Activated CD4-positive, CD25-positive, alpha-beta regulatory T cell (primary cell): ENCODE measurements at regions not wholly inside any gene's neighbourhood (a gene's known extent, or its start where the extent isn't known, plus 50 kb on each side); places are given as distances from the start of the nearest gene placed in this dataset.

ENCODE experiments used
- DNase-seq, 4 experiments: peaks; one replicate each; lab custom pipeline; 2025; lab: John Stamatoyannopoulos, UW

DNA sequence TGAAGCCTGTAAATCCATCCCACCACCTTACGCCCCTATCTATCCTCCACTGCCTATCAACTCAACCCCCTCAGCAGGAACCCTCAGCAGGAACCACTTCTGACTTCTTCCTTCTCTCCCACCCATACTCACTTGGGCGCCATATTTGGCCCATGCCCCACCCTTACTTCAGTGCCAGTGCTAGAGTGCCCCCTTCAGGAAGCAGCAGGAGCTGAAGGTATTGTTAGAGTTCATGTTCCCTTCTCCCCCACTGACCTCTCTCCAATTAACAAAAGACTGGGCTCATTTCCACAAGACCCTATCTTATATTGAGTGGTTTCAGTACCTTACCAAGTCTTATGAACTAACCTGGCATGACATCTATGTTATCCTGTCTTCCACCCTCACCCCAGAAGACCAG is 363.1 kb upstream of the SLIT2 start:
- no peak for DNase-seq

DNA sequence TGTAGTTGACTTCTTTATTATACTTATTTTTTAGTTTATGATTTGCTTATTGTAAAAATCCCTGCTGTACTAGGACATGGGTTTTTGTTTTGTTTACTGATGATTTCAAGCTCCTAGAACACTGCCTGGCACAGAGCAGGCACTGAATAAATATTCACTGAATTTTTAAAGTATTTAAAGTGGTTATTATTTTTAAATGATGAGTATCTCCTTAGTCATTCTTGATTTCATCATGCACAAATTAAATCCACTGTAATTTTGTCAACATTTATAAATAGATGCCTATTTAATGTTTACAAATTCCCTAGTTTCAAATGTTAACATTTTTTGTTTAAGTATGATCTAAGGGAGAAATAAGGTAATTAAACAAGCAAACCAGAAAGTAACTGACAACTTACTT is 367.9 kb upstream of the SLIT2 start:
- no peak for DNase-seq

DNA sequence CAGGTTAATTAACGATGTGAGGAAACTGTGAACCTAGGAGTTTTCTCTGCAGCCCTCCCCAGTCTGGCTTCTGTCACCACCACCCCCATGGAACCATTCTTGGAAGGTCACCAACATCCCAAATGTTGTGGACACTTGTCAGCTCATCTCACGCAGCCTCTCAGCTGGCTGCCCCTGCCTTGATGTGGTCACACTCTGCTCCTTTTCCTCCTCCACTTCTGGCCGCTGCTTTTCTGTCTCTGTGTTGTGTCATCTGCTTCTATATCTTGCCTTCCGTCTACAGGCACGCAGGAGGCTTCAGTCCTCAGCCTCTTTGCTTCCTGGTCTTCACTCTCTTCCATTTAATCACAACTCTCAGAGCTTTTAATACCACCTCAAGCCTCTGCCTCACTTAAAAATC is 371.5 kb upstream of the SLIT2 start:
- no peak for DNase-seq

DNA sequence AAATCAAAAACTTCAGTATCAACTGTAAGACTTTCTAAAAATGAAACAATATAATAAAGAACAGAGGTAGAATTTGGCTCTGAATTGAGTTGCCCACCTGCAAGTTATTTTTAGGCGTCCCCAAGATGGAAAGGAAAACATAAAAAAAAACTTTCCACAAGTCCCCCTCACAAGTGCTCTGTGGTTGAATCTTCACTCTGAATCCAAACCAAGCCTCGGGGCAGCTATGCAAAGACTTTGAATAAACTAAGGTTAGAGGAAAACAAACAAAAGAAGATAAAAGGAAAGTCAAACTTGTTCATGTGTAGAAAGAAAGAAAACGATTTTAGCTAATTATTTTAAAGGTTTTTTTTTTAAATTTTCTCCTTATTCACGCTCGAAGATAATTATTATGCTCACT is 372.4 kb upstream of the SLIT2 start:
- DNase-seq, result no peak

DNA sequence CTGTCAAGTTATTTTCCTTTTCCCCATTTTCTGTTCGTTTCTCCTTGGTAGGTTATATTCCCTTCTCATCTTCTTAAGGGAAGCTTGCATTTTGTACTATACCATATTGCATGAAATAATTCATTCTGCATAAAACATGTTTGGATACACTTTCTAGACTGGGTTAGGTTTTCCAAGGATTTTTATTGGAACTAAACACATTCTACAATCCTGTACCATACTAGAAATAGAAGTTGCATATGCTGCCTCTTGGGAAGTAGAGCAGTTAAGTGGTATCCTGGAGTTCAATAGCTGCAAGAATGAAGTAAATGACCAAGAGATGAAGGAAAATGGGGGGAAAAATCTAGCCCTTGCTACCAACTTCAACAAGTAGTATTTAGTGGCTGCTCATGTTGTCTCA is 393.7 kb upstream of the SLIT2 start:
- no peak for DNase-seq

DNA sequence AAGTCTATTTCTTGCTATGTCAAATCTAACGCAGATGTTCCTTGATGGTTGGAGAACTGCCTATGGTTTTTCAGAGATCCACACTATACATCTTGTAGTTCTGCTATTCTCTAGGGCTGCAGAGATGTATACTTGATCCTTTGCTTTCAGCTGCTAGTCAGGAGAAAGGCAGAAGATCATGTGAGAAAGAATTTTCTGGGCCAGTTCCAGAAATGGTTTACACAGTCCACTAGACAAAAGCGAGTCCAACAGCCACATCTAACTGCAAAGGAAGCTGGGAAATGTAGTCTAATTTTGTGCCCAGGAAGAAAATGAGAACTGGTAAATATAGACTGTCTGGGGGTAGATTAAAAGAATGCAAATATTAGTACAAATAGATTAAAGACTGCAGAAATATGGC is 394.3 kb upstream of the SLIT2 start:
- no peak for DNase-seq

DNA sequence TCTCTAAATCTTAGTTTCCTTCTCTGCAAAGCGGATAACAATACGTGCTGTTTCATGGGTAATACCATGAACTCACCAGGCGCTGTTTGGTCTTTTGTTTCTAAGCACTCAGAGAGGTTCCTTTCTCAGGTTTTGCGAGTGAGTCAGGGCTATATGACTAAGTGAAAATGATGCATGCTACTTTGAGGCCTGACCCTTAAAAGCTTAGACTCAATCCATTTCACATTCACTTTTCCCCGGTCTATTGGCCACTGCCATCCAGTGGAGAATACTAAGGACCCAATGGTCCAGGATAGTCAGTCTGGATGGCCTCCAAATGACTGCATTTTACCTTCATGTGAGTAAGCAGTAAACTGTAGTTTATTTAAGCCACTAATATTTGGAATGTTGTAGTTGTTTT is 400.8 kb upstream of the SLIT2 start:
- DNase-seq, result no peak

DNA sequence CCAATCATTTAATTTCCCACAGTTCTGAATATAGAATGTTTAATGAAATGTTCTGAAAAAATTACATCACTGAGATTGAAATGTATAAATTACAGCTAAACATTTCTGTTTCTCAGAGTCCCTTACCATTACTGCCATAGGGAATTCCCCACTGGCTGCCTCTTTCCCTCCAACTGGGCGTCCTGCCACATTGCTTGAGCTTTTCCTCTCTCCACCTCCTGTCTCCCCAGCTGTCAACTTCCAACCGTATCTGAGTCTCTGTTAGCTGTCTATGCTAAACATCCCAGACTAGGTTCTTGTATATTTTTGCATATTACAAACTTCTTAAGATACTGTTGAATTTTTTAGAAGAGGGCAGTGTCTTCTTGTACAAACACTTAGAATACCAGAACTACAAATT is 407.3 kb upstream of the SLIT2 start:
- DNase-seq, result no peak

DNA sequence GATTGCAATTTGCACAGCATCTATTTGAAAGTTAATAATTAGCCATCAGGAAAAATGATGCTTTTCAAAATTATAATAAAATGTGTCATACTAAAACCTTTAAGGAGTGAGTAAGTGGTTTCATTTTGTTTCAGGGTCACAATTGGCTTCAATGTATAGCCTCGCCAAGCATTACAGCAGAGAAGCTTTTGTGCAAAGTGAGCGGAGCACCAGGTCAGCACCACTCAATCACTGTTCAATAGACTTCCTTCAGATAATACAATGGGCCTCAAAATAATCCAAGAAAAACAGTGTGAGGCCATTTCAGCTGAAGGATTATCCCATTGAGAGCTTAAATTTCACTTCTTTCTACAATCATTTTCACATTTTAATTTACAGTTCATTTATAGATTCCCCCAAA is 409.2 kb upstream of the SLIT2 start:
- DNase-seq, result no peak

DNA sequence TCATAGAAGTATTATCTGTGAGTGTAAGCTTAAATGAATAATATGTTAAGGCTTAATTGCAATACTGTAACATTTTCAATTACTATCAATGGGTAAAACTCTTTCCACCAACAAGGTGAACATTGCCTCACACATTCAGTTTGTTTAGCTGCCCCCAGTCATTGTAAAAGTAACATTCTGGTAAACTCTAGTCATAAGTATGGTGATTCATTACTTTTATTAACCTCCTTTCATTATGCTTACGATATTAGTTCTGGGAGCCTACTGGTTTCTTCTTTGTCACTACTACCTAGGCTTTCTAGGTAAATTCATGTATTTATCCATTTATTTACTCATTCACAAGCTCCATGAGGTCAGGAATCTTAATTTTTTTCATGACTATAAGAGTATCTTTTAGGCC is 412.8 kb upstream of the SLIT2 start:
- no peak for DNase-seq

DNA sequence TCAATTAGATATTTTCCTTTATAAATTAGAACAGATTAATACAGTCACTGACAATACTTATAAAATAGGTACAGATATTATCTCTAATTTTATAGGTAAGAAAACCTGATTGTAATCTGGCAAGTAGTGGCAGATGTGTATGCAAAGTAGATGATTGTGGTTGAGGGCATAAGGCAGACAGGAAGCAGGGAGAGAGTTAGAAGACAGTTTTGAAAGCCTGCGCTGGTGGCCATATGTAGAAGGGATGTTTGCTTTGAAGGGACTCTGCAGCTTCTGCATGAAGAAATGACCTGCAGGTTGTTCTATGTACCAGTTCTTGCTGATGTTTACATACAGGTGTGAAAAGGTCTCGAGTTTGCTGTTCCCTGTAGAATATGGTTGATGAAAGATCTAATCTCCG is 416.3 kb upstream of the SLIT2 start:
- no peak for DNase-seq

DNA sequence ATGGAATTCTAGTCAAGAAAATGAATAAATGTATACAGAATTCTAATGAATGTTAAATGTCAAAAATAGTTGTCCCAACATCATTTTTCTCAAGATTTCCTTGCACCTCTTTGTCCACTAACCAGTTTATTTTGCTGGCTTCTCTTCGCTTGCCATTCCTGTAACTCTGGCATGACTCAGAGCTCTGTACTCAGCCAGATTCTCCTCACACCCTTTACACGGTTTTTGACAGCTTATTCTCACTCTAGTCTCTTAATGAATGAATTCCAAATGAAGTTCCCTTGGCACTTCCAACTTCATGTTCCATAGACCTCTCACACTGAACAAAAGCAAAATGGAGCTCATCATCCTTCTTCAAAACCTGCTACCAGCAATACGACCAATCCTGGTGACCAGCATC is 419.3 kb upstream of the SLIT2 start:
- DNase-seq, result no peak

DNA sequence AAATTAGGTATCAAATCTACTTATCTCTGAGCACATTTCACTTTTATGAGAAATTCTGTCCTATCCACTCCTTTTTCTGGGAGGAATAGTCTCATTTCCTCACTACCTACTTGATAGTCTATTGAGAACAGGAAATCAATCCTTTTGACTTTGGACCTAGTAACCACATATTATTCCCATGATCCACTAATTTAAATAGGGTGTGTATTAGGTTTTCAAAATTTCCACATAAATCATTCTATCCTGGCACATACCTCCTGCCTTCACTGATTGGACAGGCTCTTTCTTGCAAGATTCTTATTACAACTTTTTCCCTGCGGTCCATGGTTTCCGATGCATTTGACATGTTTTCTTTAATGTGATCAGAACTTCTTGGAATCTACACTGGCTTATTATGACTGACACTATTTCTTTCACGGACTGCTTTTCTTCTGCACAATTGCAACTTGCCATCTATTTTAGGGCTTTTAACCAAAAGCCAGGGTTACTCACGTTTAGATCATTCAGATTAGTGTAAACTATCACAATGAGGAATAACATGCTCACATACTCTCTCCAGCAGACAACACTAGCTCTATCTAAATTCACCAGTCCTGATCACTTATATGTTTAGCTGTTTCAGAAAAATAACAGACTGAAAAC is 419.9 kb upstream of the SLIT2 start:
- no peak for DNase-seq

DNA sequence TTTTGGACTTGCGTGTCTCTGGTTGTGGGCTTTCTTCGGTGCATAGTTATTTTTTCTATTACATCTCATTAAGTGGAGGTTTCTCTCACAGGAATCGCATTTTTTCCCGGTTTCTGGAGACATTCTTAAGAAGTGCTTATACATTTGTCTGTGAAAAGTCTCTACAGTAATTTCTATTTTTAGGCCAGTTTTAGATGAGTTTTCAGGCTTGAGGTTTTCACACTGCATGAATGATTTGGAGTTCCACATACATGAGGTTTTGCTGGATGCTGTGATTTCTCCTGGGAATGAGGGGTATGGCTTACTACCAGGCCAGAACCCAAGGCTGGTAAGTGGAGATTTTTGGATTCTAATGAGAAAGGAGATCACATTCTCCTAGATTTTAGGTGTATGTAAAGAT is 422.6 kb upstream of the SLIT2 start:
- no peak for DNase-seq

DNA sequence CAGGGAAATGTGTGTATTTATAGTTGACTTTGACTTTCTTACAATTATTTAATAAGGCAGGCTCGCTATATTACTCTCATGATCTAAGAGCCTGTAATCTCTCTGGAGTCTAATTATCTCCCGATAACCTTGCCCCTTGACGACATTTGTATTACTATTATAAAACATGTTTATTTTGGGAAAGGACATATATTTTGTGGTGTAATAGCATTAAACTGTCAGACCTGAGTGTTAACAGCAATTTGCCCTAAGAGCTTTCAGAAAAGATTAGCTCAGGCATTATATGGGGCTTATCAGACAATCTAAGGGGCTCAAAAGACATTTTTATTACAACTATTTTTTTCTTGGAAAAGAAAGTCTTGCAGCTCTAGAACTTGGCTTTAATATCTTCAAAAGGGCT is 427.9 kb upstream of the SLIT2 start:
- DNase-seq, result no peak

DNA sequence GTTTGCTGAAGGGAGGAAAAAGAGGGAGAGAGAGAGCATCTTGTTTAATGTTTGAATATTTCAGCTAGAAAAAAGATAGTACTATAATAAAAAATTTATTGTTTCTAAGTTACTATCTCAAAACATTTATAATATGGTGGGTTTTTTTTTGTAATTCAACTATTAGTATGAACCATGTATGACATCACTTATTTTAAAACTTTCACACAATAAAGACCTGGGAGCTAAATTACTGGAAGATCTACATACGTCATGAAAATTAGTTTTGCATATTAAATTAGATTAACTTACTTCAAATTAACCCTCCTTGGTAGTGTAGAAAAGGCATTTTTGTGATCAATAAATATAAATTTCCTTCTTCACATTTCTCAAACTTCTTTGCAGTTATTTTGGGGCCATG is 432.0 kb upstream of the SLIT2 start:
- DNase-seq, result no peak

DNA sequence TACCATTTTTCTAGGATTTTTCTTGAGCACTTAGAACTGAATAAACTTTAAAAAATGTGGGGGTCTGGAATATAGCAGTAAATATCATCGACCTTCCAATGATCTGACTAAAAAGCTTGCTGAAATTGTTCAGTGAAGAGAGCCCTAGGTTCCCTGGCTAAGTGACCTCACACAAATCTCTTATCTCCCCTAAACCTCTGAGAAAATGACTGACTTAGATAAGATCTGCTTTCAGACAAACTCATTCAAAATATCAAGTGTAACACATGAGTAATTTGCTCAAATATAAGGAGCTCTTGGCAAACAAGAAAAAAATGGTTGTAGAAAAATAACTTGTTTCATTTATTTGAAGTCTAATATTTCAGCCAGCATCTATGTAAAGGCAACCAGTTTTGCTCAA is 441.7 kb upstream of the SLIT2 start:
- no peak for DNase-seq

DNA sequence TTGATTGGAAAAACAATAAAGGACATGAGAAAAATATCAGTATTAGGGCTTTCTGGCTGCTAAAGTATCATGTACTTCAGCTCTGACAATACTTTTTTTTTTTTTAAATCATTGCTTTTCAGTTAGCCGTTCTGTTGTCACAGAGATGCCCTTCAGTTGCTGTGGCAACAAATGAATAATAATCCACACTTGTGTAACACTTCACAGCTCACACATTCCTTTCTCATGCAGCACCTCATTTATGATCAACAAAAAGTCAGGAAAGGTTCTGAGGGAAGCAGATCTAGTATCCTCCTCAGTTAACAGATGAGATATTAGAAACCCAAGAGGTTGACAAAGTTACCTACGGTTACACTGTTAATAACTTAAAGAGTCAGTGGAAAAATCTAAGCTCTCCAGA is 444.2 kb upstream of the SLIT2 start:
- no peak for DNase-seq

DNA sequence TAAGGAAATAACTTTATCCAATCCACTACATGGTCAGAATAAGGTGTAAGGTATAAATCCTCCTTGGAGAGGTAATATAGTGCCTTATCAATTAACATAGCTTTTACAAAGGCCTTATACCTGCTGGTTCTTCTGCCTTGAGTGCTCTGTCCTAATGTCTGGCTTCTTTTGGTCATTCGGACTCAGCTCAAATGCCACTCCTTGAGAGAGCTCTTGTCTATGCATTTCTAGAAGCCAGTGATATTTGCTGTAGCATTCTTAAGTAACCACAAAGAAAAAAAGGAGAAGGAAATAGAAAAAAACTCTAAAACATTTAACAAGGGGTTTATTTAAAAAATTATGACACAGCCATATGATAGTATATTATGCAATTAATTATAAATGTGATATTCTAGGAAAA is 444.8 kb upstream of the SLIT2 start:
- no peak for DNase-seq

DNA sequence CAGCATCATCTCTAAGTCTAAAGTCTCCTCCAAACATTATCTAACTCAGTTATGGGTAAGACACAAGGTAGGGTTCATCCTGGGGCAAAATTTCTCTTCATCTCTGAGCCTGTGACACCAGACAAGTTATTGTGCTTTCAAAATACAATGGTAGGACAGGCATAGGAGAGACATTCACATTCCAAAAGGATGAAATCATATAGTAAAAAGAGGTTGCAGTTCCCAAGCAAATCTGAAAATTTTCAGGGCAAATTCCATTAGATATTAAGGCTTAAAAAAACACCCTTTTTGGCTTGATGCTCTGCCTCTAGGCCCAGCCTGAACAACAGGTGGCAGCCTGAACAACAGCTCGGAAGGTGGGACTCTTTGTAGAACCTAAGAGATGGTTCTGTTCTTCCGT is 448.3 kb upstream of the SLIT2 start:
- no peak for DNase-seq

DNA sequence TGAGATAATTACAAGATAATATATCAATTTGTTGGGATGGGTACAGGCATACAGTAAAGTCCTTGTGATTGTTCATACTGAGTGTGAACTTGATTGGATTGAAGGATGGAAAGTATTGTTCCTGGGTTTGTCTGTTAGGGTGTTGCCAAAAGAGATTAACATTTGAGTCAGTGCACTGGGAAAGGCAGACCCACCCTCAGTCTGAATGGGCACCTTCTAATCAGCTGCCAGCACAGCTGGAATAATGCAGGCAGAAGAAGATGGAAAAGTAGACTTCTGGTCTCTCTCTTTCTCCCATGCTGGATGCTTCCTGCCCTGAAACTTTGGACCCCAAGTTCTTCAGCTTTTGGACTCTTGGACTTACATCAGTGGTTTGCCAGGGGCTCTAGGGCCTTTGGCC is 457.9 kb upstream of the SLIT2 start:
- no peak for DNase-seq

DNA sequence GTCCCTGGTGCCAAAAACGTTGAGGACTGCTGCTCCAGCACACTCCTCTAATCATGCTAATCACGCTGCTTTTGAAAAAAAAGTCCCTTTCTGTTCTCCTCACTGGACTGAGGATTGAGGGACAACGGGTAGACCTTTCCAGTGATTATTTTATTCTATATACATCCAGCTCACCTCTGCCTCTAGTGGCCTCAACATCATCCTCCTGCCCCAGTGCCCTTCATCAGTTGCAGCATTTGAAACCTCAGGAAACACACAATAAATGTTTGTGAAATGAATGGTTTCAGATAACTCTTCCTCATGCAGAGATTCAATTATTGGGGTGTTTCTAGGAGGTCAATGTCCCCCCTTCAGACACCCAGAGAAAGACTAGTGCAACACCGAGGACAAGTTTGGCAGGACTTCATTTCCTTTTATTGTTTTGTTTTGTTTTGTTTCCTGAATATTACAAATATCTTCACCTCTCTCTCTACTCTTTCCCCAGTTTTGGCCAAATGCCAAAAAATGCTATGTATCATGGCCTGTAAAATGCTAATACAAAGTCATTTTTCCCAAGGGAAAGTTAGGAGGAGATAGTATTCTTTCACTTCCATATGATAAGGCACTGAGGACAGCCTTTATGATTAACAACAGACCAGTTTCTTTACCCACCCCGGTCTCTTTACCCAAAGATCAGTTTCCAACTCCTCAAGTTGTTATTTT is 460.1 kb upstream of the SLIT2 start:
- no peak for DNase-seq

DNA sequence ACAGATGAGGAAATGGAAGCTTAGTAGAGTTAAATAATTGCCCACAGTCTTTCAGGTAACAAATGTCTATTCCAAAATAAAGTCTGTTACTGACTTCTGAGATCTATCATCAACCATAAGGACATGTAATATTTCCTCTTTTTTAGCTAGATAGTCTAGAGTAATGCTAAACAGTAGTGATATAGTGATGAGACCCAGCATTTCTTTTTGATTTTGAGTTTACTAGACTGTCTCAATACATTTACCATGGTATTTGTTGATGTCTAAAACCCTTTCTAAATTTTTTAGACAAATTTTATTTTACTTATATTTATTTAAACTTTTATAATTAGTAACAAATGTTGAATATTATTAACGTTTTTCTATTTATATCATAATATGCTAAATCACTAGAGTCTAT is 465.1 kb upstream of the SLIT2 start:
- no peak for DNase-seq

DNA sequence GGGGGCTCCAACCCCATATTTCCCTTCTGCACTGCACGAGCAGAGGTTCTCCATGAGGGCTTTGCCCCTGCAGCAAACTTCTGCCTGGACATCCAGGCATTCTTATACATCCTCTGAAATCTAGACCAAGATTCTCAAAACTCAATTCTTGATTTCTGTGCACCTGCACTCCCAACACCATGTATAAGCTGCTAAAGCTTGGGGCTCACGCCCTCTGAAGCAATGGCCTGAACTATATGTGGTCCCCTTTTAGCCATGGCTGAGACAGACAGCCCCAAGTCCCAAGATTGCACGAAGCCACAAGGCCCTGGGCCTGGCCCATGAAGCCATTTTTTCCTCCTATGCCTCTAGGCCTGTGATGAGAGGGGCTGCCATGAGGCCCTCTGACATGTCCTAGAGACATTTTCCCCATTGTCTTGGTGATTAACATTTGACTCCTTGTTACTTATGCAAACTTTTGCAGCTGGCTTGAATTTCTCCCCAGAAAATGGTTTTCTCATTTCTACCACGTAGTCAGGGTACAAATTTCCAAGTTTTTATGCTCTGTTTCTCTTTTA is 468.0 kb upstream of the SLIT2 start:
- no peak for DNase-seq
